H9 (cell line): ENCODE measurements at regions not wholly inside any gene's neighbourhood (a gene's known extent, or its start where the extent isn't known, plus 50 kb on each side); places are given as distances from the start of the nearest gene placed in this dataset.

Source experiments
- DNase-seq: peaks from one replicate; pipeline ENCODE4 v3.0.0-alpha.2; 2017
- H2AFZ ChIP-seq: one replicate; pipeline ENCODE4 v1.6.1; 2013; ENCODE audit warnings: mild to moderate bottlenecking, low read length, control low read depth, moderate library complexity
- H2AK5ac ChIP-seq: 2 replicates; pipeline ENCODE4 v1.6.1; 2013; ENCODE audit warnings: low read length, control low read depth, mixed read lengths; ENCODE audit not compliant: insufficient read length
- H2BK120ac ChIP-seq: one replicate; pipeline ENCODE4 v1.6.1; 2013; ENCODE audit warnings: low read depth, mild to moderate bottlenecking, low read length, control low read depth, inconsistent platforms; ENCODE audit not compliant: poor library complexity, severe bottlenecking
- H2BK12ac ChIP-seq: 2 replicates; pipeline ENCODE4 v1.6.1; 2013; ENCODE audit warnings: low read length, control low read depth, mixed read lengths, low read depth; ENCODE audit not compliant: insufficient read length
- H2BK15ac ChIP-seq: 2 replicates; pipeline ENCODE4 v1.6.1; 2013; ENCODE audit warnings: low read depth, low read length, control low read depth
- H2BK20ac ChIP-seq: one replicate; pipeline ENCODE4 v1.6.1; 2013; ENCODE audit warnings: low read depth, mild to moderate bottlenecking, low read length, control low read depth, inconsistent platforms; ENCODE audit not compliant: poor library complexity, severe bottlenecking
- H2BK5ac ChIP-seq: 2 replicates; pipeline ENCODE4 v1.6.1; 2013; ENCODE audit warnings: low read length, control low read depth, mixed read lengths; ENCODE audit not compliant: insufficient read length
- H3K14ac ChIP-seq: 2 replicates; pipeline ENCODE4 v1.6.1; 2013; ENCODE audit warnings: low read length, control low read depth; ENCODE audit not compliant: insufficient read depth
- H3K18ac ChIP-seq: 2 replicates; pipeline ENCODE4 v1.6.1; 2013; ENCODE audit warnings: low read depth, mild to moderate bottlenecking, mixed read lengths, low read length, control low read depth; ENCODE audit not compliant: insufficient read length
- H3K23ac ChIP-seq: 2 replicates; pipeline ENCODE4 v1.6.1; 2013; ENCODE audit warnings: low read length, control low read depth, mixed read lengths, low read depth; ENCODE audit not compliant: insufficient read length
- H3K23me2 ChIP-seq: 2 replicates; pipeline ENCODE4 v1.6.1; 2013; ENCODE audit warnings: low read depth, mild to moderate bottlenecking, mixed read lengths, low read length, control low read depth; ENCODE audit not compliant: insufficient read length, poor library complexity, severe bottlenecking
- H3K27ac ChIP-seq: 2 replicates; pipeline ENCODE4 v1.5.1; 2013; ENCODE audit warnings: low read length, control low read depth, mixed read lengths, low read depth; ENCODE audit not compliant: insufficient read length
- H3K27me3 ChIP-seq: 2 replicates; pipeline ENCODE4 v1.6.1; 2013; ENCODE audit warnings: low read length, control low read depth, inconsistent platforms; ENCODE audit not compliant: insufficient read depth
- H3K4ac ChIP-seq: 2 replicates; pipeline ENCODE4 v1.6.1; 2013; ENCODE audit warnings: low read depth, mild to moderate bottlenecking, control low read depth, inconsistent platforms, low read length, moderate library complexity
- H3K4me1 ChIP-seq: 2 replicates; pipeline ENCODE4 v1.6.1; 2013; ENCODE audit warnings: low read length, control low read depth, inconsistent platforms; ENCODE audit not compliant: insufficient read depth
- H3K4me2 ChIP-seq: 2 replicates; pipeline ENCODE4 v1.6.1; 2013; ENCODE audit warnings: low read length, control low read depth, mixed read lengths; ENCODE audit not compliant: insufficient read length, insufficient read depth
- H3K56ac ChIP-seq: 2 replicates; pipeline ENCODE4 v1.6.1; 2013; ENCODE audit warnings: low read depth, mild to moderate bottlenecking, mixed read lengths, low read length, control low read depth; ENCODE audit not compliant: insufficient read length
- H3K79me1 ChIP-seq: 2 replicates; pipeline ENCODE4 v1.6.1; 2013; ENCODE audit warnings: low read depth, mild to moderate bottlenecking, moderate library complexity, low read length, control low read depth, inconsistent platforms; ENCODE audit not compliant: insufficient read depth, poor library complexity, severe bottlenecking
- H3K79me2 ChIP-seq: 2 replicates; pipeline ENCODE4 v1.6.1; 2013; ENCODE audit warnings: low read length, control low read depth, inconsistent platforms; ENCODE audit not compliant: insufficient read depth
- H3K9ac ChIP-seq: 2 replicates; pipeline ENCODE4 v1.6.1; 2013; ENCODE audit warnings: low read length, control low read depth, mixed read lengths; ENCODE audit not compliant: insufficient read length; ENCODE audit errors: extremely low read depth
- H3K9me3 ChIP-seq: one replicate; pipeline ENCODE4 v1.6.1; 2013; ENCODE audit warnings: low read depth, low read length, inconsistent platforms; ENCODE audit not compliant: control insufficient read depth
- H3T11ph ChIP-seq: one replicate; pipeline ENCODE4 v1.6.1; 2013; ENCODE audit warnings: mild to moderate bottlenecking, low read length, control low read depth, inconsistent platforms
- H4K20me1 ChIP-seq: one replicate; pipeline ENCODE4 v1.6.1; 2013; ENCODE audit not compliant: control insufficient read depth, insufficient read length, insufficient read depth
- H4K5ac ChIP-seq: 2 replicates; pipeline ENCODE4 v1.6.1; 2013; ENCODE audit warnings: low read depth, mild to moderate bottlenecking, mixed read lengths, low read length, control low read depth; ENCODE audit not compliant: insufficient read length
- H4K8ac ChIP-seq: replicated peaks from 2 replicates; pipeline ENCODE4 v1.6.1; 2013; ENCODE audit warnings: low read length, control low read depth, mixed read lengths, low read depth; ENCODE audit not compliant: insufficient read length
- H4K91ac ChIP-seq: 2 replicates; pipeline ENCODE4 v1.6.1; 2013; ENCODE audit warnings: low read depth, mild to moderate bottlenecking, moderate library complexity, mixed read lengths, low read length, control low read depth; ENCODE audit not compliant: insufficient read length
- H3K27ac Mint-ChIP-seq, 3 experiments: 2 replicates in 2 of 3; 3 replicates in 1 of 3; pipeline ENCODE4 v1.8.0; 2020 to 2021; ENCODE audit warnings: mixed read lengths in 3 of 3, mild to moderate bottlenecking in 1 of 3, moderate library complexity in 1 of 3
- H3K27me3 Mint-ChIP-seq: 2 replicates; pipeline ENCODE4 v1.8.0; 2021; ENCODE audit warnings: low read depth, mild to moderate bottlenecking, moderate library complexity, mixed read lengths
- H3K36me3 Mint-ChIP-seq, 3 experiments: 2 replicates in 2 of 3; 3 replicates in 1 of 3; pipeline ENCODE4 v1.8.0; 2020 to 2021; ENCODE audit warnings: low read depth in 3 of 3, mixed read lengths in 3 of 3; ENCODE audit not compliant: insufficient read depth in 1 of 3
- H3K4me1 Mint-ChIP-seq, 2 experiments: 2 replicates each; pipeline ENCODE4 v1.8.0; 2020; ENCODE audit warnings: mixed read lengths in 2 of 2
- H3K4me3 Mint-ChIP-seq, 2 experiments: 2 replicates in 1 of 2; 3 replicates in 1 of 2; pipeline ENCODE4 v1.8.0; 2020 to 2021; ENCODE audit warnings: mild to moderate bottlenecking in 2 of 2, mixed read lengths in 2 of 2, moderate library complexity in 1 of 2
- H3K9me3 Mint-ChIP-seq, 2 experiments: 2 replicates in 1 of 2; 3 replicates in 1 of 2; pipeline ENCODE4 v1.8.0; 2020; ENCODE audit warnings: mild to moderate bottlenecking in 2 of 2, mixed read lengths in 2 of 2, moderate library complexity in 1 of 2
- WGBS: extraction: QIAGEN DNeasy Blood & Tissue Kit; methylation state at CpG from one replicate; pipeline ENCODE4 v1.1.7; 2013; ENCODE audit warnings: missing lambda C conversion rate, low lambda C conversion rate, mixed read lengths; ENCODE audit not compliant: insufficient read length; ENCODE audit errors: extremely low coverage; 5-methylcytosine and 5-hydroxymethylcytosine counted together
- TF ChIP-seq, protein P1 (sequence below): fragments of 200-600 bp; sonication (generic); conservative IDR thresholded peaks from 3 replicates; pipeline ENCODE4 v1.8.0; 2021; ENCODE audit warnings: antibody characterized with exemption, mild to moderate bottlenecking

DNA sequence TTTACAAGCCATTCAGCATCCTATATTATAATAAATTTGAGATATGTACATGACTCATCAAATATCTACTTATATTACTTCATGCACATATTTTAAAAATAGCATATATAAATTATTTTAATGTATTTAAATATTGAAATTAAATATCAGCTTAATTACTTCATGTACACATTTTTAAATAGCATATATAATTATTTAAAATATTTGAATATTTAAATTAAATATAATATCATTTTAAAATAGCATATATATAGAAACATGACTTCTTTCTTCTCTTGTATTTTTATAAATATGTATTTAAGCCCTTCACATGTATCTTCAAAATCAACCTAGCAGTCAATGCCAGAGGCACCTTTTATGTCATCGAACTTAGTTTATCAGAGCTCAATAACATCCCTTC is 298.8 kb upstream of the DSEL start:
- H3K27ac Mint-ChIP-seq, result no peak overlapping the region
- H3K4me3 Mint-ChIP-seq, result no peak overlapping the region
- H2BK15ac ChIP-seq, result no peak overlapping the region
- H4K20me1 ChIP-seq, result no peaks in the 10 kb centered on the region
- no peak overlapping the region for H3K4me2 ChIP-seq
- no peaks in the 10 kb centered on the region for H3K36me3 Mint-ChIP-seq
- H3K4ac ChIP-seq, result no peak overlapping the region
- no peak overlapping the region for H2AK5ac ChIP-seq
- H3K9ac ChIP-seq, result no peak overlapping the region
- H3T11ph ChIP-seq, result no peak overlapping the region
- no peaks in the 10 kb centered on the region for H3K79me2 ChIP-seq
- H3K4me1 Mint-ChIP-seq, result peaks cover 2 to 3% of the 10 kb centered on the region in 2 experiments; a peak in 2 of 4 replicates
- H4K5ac ChIP-seq, result no peak overlapping the region
- H3K9me3 ChIP-seq, result no peaks in the 10 kb centered on the region
- H4K91ac ChIP-seq, result no peak overlapping the region
- H2AFZ ChIP-seq, result no peak overlapping the region
- H2BK12ac ChIP-seq, result no peak overlapping the region
- H4K8ac ChIP-seq, result no peak overlapping the region
- no peak overlapping the region for H3K14ac ChIP-seq
- TF ChIP-seq, protein P1, sequence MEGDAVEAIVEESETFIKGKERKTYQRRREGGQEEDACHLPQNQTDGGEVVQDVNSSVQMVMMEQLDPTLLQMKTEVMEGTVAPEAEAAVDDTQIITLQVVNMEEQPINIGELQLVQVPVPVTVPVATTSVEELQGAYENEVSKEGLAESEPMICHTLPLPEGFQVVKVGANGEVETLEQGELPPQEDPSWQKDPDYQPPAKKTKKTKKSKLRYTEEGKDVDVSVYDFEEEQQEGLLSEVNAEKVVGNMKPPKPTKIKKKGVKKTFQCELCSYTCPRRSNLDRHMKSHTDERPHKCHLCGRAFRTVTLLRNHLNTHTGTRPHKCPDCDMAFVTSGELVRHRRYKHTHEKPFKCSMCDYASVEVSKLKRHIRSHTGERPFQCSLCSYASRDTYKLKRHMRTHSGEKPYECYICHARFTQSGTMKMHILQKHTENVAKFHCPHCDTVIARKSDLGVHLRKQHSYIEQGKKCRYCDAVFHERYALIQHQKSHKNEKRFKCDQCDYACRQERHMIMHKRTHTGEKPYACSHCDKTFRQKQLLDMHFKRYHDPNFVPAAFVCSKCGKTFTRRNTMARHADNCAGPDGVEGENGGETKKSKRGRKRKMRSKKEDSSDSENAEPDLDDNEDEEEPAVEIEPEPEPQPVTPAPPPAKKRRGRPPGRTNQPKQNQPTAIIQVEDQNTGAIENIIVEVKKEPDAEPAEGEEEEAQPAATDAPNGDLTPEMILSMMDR, result no peak
- no peaks in the 10 kb centered on the region for H3K23me2 ChIP-seq
- H2BK5ac ChIP-seq, result no peak overlapping the region
- no peak overlapping the region for H3K18ac ChIP-seq
- H3K23ac ChIP-seq, result no peak overlapping the region
- H2BK20ac ChIP-seq, result no peak overlapping the region
- no peaks in the 10 kb centered on the region for H3K27me3 Mint-ChIP-seq
- DNase-seq, result no peak
- no CpG with 5 or more reads among the region's 1 CpG for WGBS
- no peak overlapping the region for H3K56ac ChIP-seq
- no peaks in the 10 kb centered on the region for H3K27me3 ChIP-seq
- H3K9me3 Mint-ChIP-seq, result no peaks in the 10 kb centered on the region
- H3K79me1 ChIP-seq, result no peaks in the 10 kb centered on the region
- no peak overlapping the region for H2BK120ac ChIP-seq
- no peak overlapping the region for H3K27ac ChIP-seq
- H3K4me1 ChIP-seq, result no peaks in the 10 kb centered on the region
